ENCODE measurements at regions not wholly inside any gene's neighbourhood (a gene's known extent, or its start where the extent isn't known, plus 50 kb on each side); places are given as distances from the start of the nearest gene placed in this dataset.

DNA sequence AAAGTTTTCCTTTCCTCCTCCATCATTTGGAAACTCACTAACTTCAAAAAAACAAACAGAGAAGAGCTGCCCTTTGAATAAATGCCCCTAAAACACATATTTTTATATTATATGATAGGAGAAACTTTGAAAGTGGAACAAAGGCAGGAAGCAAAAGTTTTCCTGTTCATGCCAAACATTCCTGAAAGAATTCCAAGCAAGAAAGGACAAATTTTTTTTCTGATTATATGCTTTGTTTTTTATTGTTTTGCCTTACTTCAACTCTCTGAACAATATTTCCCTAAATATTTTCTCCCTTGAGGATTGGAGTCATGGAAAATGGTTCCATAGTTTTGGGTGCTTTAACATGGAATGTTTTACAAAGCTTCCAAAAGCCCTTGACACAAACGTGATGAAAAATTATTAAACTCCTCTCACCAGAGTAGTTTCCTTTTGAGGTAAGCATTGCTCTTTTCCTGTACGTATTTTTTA, 638.5 kb upstream of the CAMK1G start:
- H3K4me3 ChIP-seq (replicated peaks in 1 of 3; ENCODE audit: low read depth in 2 of 3, low read length in 3 of 3): no peak overlapping the region
- H3K27ac ChIP-seq (ENCODE audit: low read depth in 1 of 2, low read length in 2 of 2): no peak overlapping the region
- no peak overlapping the region for H3K9ac ChIP-seq (ENCODE audit: insufficient read depth, low read length, poor library complexity, severe bottlenecking)
- H3K36me3 ChIP-seq (replicated peaks in 1 of 2; ENCODE audit: control insufficient read depth in 1 of 2, insufficient read depth in 2 of 2, low read length in 2 of 2): no peaks in the 10 kb centered on the region
- no peaks in the 10 kb centered on the region for H4K20me1 ChIP-seq (ENCODE audit: insufficient read depth, low read length)
- TF ChIP-seq, protein P1, sequence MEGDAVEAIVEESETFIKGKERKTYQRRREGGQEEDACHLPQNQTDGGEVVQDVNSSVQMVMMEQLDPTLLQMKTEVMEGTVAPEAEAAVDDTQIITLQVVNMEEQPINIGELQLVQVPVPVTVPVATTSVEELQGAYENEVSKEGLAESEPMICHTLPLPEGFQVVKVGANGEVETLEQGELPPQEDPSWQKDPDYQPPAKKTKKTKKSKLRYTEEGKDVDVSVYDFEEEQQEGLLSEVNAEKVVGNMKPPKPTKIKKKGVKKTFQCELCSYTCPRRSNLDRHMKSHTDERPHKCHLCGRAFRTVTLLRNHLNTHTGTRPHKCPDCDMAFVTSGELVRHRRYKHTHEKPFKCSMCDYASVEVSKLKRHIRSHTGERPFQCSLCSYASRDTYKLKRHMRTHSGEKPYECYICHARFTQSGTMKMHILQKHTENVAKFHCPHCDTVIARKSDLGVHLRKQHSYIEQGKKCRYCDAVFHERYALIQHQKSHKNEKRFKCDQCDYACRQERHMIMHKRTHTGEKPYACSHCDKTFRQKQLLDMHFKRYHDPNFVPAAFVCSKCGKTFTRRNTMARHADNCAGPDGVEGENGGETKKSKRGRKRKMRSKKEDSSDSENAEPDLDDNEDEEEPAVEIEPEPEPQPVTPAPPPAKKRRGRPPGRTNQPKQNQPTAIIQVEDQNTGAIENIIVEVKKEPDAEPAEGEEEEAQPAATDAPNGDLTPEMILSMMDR (IDR thresholded peaks at IDR 0.05): no peak
- Mint-ChIP-seq H3K36me3 (no peaks in the 10 kb centered on the region), H3K27ac (no peak overlapping the region), H3K9me3 (peaks cover 1 to 5% (median 2%) of the 10 kb centered on the region in 7 donors), H3K27me3 (ENCODE audit: low read depth in 3 of 3) (peaks cover 0 to 3% (median 0%) of the 10 kb centered on the region in 3 donors), H3K4me3 (no peak overlapping the region), H3K4me1 (no peaks in the 10 kb centered on the region)
- intact Hi-C loops (cut with micrococcal nuclease): no loop called here
- H3K79me2 ChIP-seq (ENCODE audit: insufficient read depth, low read length): no peaks in the 10 kb centered on the region
- no peaks in the 10 kb centered on the region for H3K9me3 ChIP-seq (replicated peaks in 1 of 2; ENCODE audit: control insufficient read depth in 1 of 2, insufficient read depth in 1 of 2, low read length in 2 of 2)
- DNase-seq: no peak
- no peaks in the 10 kb centered on the region for H3K4me1 ChIP-seq (ENCODE audit: control insufficient read depth in 1 of 2, insufficient read depth in 2 of 2, low read length in 2 of 2)
- no peak overlapping the region for H2AFZ ChIP-seq (ENCODE audit: insufficient read depth, low read depth, low read length, poor library complexity, severe bottlenecking)
- WGBS (ENCODE audit: insufficient coverage): no CpG with 5 or more reads among the region's 2 CpGs
- H3K4me2 ChIP-seq (replicated peaks; ENCODE audit: extremely low read depth, low read length, poor library complexity, severe bottlenecking): no peak overlapping the region
- H3K27me3 ChIP-seq (ENCODE audit: control insufficient read depth in 2 of 2, insufficient read depth in 2 of 2, low read length in 2 of 2): no peaks in the 10 kb centered on the region

DNA sequence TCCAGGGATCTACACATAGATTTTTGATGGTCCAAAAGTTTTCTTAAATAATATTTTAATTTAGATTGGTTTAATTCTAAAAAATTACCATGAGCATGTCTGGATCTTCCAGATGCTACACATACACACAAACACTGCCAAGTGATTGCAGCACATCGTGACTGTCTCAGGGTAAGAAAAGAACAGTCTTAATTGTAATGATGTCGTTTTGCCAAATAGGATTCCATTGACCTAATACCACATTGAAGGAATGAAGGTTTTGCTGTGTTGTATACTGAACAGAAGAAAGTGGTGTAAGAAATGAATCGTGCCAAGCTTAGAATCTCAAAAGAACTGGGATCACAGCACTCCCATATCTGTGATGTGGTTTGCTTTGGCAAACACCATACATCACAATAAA, 633.3 kb upstream of the CAMK1G start:
- Mint-ChIP-seq H3K27me3 (ENCODE audit: low read depth in 3 of 3) (peaks cover 0 to 3% (median 2%) of the 10 kb centered on the region in 3 donors), H3K9me3 (peaks cover 0 to 11% (median 5%) of the 10 kb centered on the region in 7 donors), H3K4me1 (no peaks in the 10 kb centered on the region), H3K27ac (no peak overlapping the region), H3K36me3 (no peaks in the 10 kb centered on the region), H3K4me3 (no peak overlapping the region)
- no peaks in the 10 kb centered on the region for H3K27me3 ChIP-seq (ENCODE audit: control insufficient read depth in 2 of 2, insufficient read depth in 2 of 2, low read length in 2 of 2)
- no peak overlapping the region for H2AFZ ChIP-seq (ENCODE audit: insufficient read depth, low read depth, low read length, poor library complexity, severe bottlenecking)
- H3K79me2 ChIP-seq (ENCODE audit: insufficient read depth, low read length): no peaks in the 10 kb centered on the region
- H3K27ac ChIP-seq (ENCODE audit: low read depth in 1 of 2, low read length in 2 of 2): no peak overlapping the region
- H3K4me2 ChIP-seq (replicated peaks; ENCODE audit: extremely low read depth, low read length, poor library complexity, severe bottlenecking): no peak overlapping the region
- H3K4me3 ChIP-seq (replicated peaks in 1 of 3; ENCODE audit: low read depth in 2 of 3, low read length in 3 of 3): no peak overlapping the region
- no peak overlapping the region for H3K9ac ChIP-seq (ENCODE audit: insufficient read depth, low read length, poor library complexity, severe bottlenecking)
- no peaks in the 10 kb centered on the region for H4K20me1 ChIP-seq (ENCODE audit: insufficient read depth, low read length)
- intact Hi-C loops (cut with micrococcal nuclease): no loop called here
- no peak for DNase-seq
- no peaks in the 10 kb centered on the region for H3K4me1 ChIP-seq (ENCODE audit: control insufficient read depth in 1 of 2, insufficient read depth in 2 of 2, low read length in 2 of 2)
- no peaks in the 10 kb centered on the region for H3K36me3 ChIP-seq (replicated peaks in 1 of 2; ENCODE audit: control insufficient read depth in 1 of 2, insufficient read depth in 2 of 2, low read length in 2 of 2)
- peaks cover 0 to 3% of the 10 kb centered on the region in 2 donors for H3K9me3 ChIP-seq (replicated peaks in 1 of 2; ENCODE audit: control insufficient read depth in 1 of 2, insufficient read depth in 1 of 2, low read length in 2 of 2)
- TF ChIP-seq, protein P1 (IDR thresholded peaks at IDR 0.05): no peak
- no CpG with 5 or more reads among the region's 3 CpGs for WGBS (ENCODE audit: insufficient coverage)
